GM19468 (cell line): ENCODE measurements at regions not wholly inside any gene's neighbourhood (a gene's known extent, or its start where the extent isn't known, plus 50 kb on each side); places are given as distances from the start of the nearest gene placed in this dataset.

Source experiments
- ATAC-seq: cut with Tn5 transposase; IDR thresholded peaks from one replicate; pipeline ENCODE4 v1.9.1; 2021; ENCODE audit warnings: mild to moderate bottlenecking, moderate library complexity, moderate number of reproducible peaks; ENCODE audit not compliant: unreplicated experiment; ENCODE audit errors: extremely low read depth

GRCh38 chr6:68410021-68410420 lies 225.1 kb upstream of the ADGRB3 start:
- ATAC-seq: no peak

GRCh38 chr6:68400396-68400795 lies 234.7 kb upstream of the ADGRB3 start:
- ATAC-seq: no peak

- no peak for ATAC-seq
Observed at GRCh38 chr6:68391953-68392352, 243.1 kb upstream of the ADGRB3 start.

- no peak for ATAC-seq
Observed at GRCh38 chr6:68372991-68373390, 262.1 kb upstream of the ADGRB3 start.

GRCh38 chr6:68368845-68369244 lies 266.2 kb upstream of the ADGRB3 start:
- no peak for ATAC-seq

- no peak for ATAC-seq
Observed at GRCh38 chr6:68364271-68364805, 270.7 kb upstream of the ADGRB3 start.

DNA sequence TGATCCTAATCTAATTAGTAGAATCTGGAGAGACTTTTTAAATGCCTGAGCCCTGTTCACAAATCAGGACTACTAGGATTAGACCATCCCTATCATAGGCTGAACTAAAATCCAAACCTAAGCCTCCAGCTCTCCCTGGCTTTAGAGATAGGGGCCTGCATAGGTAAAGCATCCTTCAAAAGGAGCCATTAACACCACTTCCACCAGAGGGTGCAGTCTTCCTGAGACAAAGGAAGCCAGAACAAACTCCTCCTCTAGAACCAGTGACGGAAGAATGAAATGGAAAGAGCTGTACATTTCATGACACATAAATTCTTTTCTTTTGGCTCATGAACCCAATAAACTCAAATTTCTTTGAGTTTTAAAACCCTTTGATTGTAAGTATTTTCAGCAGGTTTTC lies 291.2 kb upstream of the ADGRB3 start:
- ATAC-seq: peak; percentile 45

GRCh38 chr6:68342286-68342685 lies 292.8 kb upstream of the ADGRB3 start:
- ATAC-seq: no peak

DNA sequence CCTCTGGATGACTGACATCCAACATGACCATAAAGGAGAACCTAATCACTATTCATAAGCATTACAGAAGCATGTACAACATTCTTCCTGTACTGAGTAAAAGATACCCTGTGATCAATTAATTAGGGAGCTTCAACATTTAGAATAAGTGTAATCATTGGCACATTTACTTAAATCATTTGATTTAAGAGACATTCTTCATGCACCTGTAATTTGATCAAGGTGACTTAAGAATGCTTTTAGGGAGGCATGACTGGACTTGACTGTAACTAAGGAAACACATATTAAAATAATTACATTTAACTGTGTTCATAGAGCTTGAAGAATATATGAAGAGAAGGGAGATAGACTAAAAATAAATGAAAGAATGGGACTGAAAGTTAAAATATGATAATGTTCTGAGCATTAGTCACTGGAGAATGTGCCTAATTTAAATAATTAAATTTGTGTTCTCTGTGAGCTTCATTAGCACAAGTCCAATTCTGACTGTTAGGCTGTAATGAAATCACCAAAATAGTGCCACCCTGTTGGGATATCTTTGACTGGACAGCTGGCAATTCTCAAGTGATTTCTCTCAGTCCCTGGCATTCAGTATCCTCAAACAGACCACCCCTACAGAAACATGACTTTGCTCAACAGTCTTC lies 295.5 kb upstream of the ADGRB3 start:
- ATAC-seq: no peak

GRCh38 chr6:68333442-68333841 lies 301.6 kb upstream of the ADGRB3 start:
- ATAC-seq: no peak

DNA sequence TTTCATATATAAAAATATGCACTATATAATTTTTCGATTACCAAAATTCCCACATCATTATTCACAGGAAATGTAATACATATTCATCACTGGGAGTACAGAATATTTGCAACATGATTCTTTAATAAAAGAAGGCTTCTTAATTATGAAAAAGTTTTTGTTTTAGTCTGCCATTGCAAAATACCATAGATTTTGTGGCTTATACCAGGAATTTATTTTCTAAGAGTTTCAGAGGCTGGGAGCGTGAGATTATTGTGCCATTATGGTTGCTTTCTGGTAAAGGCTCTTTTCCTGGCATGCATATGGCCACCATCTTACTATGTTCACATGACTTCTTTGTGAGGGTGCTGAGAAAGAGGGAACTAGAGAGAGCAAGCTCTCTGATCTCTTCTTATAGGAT lies 306.9 kb upstream of the ADGRB3 start:
- ATAC-seq: no peak

GRCh38 chr6:68326762-68327161 lies 308.3 kb upstream of the ADGRB3 start:
- no peak for ATAC-seq

DNA sequence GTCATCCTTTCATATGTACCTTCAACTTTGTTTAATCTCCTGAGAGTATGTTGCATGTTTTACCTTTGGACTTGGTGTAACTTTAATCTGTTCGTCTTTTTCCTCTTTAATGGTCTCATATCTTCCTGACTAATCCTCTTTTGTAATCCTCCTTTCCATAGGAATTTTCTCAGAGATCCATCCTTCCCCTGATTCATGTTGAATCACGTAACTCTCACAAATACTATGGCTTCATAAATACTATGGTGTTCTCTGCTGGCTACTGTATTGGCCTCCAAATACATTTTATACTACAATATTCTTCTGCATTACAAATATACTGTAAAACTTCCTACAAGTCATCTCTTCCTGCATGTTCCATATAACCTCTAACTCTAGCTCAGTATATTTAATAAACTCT lies 317.7 kb upstream of the ADGRB3 start:
- ATAC-seq: no peak

GRCh38 chr6:68313911-68314310 lies 321.2 kb upstream of the ADGRB3 start:
- ATAC-seq: no peak

DNA sequence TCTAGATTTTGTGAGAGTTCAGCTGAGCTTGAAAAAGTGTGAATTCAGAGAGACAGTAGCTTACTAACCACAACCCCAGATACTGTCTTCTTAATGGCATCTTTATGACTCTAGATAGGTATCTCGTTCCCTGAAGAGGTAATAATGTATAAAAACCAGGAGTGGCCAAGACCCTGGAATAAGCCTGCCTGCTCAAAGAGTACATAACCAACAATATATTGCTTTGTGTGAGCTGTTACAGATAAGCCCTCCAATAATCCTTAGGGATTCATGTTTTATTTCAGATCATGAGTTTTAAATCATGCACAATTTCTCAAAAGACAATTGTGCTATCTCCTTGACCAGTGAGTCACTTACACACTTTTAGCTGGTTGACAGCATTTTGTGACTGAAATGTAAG lies 327.8 kb upstream of the ADGRB3 start:
- no peak for ATAC-seq

DNA sequence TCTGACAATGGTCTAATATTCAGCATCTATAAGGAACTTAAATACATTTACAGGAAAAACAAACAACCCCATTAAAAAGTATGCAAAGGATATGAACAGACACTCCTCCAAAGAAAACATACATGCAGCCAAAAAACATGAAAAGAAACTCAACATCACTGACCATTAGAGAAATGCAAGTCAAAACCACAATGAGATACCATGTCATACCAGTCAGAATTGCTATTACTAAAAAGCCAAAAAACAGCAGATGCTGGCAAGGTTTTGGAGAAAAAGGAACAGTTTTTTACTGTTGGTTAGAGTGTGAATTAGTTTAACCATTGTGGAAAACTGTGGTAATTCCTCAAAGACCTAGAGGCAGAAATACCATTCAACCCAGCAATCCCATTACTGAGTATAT lies 339.0 kb upstream of the ADGRB3 start:
- ATAC-seq: no peak

GRCh38 chr6:68282646-68283045 lies 352.4 kb upstream of the ADGRB3 start:
- ATAC-seq: no peak

GRCh38 chr6:68279793-68280557 lies 355.1 kb upstream of the ADGRB3 start:
- ATAC-seq: no peak

DNA sequence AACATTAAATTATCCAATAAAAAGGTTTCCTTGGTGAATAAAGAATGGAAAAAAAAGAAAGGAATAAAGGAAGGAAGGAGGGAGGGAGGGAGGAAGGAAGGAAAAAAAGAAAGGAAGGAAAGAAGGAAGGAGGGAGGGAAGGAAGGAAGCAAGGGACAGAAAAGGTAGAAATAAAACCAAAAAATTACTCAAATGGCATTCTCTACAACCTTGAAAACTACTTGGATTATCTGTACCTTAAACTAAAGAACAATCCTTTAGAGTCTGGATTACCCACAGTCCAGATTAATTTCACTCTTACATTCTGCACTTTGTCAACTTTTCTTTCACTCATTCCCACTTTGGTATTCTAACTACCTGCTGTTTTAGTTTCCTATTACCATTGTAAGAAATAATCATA lies 361.8 kb upstream of the ADGRB3 start:
- ATAC-seq: no peak

- no peak for ATAC-seq
Observed at GRCh38 chr6:68256391-68256790, 378.7 kb upstream of the ADGRB3 start.

- peak; percentile 45 for ATAC-seq
Observed at GRCh38 chr6:68252632-68253031, 382.4 kb upstream of the ADGRB3 start.

GRCh38 chr6:68247782-68248181 lies 387.3 kb upstream of the ADGRB3 start:
- ATAC-seq: no peak
